ENCODE measurements at regions not wholly inside any gene's neighbourhood (a gene's known extent, or its start where the extent isn't known, plus 50 kb on each side); places are given as distances from the start of the nearest gene placed in this dataset.
A peak's percentile ranks its signal among the peaks of the same experiment; 100 is the strongest.

DNA sequence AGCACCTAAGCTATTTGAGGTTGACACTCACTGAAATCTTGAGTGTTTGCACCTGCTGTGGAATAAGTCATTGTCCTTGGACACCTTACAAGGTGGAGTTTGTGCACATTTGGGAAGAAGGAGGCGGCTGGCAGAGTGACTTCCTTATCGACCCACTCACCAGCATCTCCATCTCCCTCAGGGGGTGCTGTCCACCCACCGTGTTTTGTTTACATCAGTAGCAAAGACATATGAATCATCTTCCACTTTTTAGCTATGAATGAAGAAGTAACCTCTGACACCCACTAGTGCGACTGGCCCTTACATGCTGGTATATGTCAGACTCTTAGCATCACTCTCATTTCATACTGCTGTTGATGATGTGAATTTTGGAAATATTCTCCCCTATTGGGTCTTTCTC is 119.5 kb upstream of the SGK1 start:
- Histone ChIP-seq H3K18ac (ENCODE audit: low read length) (no peak overlapping the region), H4K12ac (ENCODE audit: low read depth, low read length) (no peak overlapping the region), H2BK12ac (ENCODE audit: low read length) (no peak overlapping the region), H3K36me3 (ENCODE audit: control insufficient read depth in 1 of 2, insufficient read depth in 2 of 2, low read length in 2 of 2) (no peaks in the 10 kb centered on the region), H2BK5ac (ENCODE audit: low read depth, low read length, poor library complexity) (no peak overlapping the region), H3K79me2 (ENCODE audit: control insufficient read depth, insufficient read depth, low read length, poor library complexity) (no peaks in the 10 kb centered on the region), H2AFZ (ENCODE audit: insufficient read depth, low read length, poor library complexity) (no peak overlapping the region), H2BK120ac (ENCODE audit: insufficient read depth, low read length, poor library complexity) (no peak overlapping the region), H3K4me3 (ENCODE audit: low read depth, low read length) (no peak overlapping the region), H2AK5ac (ENCODE audit: low read length) (no peak overlapping the region), H3K27ac (ENCODE audit: low read depth, low read length) (no peak overlapping the region), H3K4ac (ENCODE audit: low read depth, low read length) (no peak overlapping the region), H4K91ac (ENCODE audit: low read depth, low read length) (no peak overlapping the region), H4K8ac (ENCODE audit: low read depth, low read length) (no peak overlapping the region), H3K9me3 (ENCODE audit: insufficient read depth, low read depth, low read length) (no peaks in the 10 kb centered on the region), H3K23ac (ENCODE audit: low read length) (no peak overlapping the region), H3K4me1 (ENCODE audit: control insufficient read depth in 1 of 2, insufficient read depth in 2 of 2, low read length in 2 of 2) (peaks cover 0 to 2% of the 10 kb centered on the region in 2 experiments), H3K27me3 (ENCODE audit: insufficient read depth, low read length) (no peaks in the 10 kb centered on the region), H3K9ac (ENCODE audit: low read length) (no peak overlapping the region), H3K14ac (ENCODE audit: low read length) (no peak overlapping the region), H3K79me1 (ENCODE audit: low read length) (no peaks in the 10 kb centered on the region), H3K4me2 (ENCODE audit: low read length) (no peak overlapping the region)
- no CpG with 5 or more reads among the region's 4 CpGs for WGBS (ENCODE audit: extremely low coverage, insufficient coverage, insufficient read length)
- peak; percentile 15 to 37 for DNase-seq

DNA sequence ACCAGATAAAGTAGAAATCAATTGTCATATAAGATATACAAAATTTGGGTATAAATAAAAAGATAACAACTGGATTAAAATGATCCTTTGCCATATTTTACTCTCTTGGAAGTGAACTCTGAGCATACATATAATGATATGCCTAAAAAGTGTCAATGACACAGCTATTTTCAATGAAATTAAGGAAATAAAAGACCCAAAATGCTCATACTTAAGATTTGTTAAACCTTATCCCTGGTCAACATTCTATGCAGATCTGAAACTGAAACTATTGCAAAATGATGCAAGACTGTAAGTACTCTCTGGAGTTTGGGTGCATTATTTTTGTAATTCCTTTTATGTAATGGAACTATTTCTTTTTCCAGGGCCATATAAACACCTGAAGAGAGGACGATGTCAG is 119.0 kb upstream of the SGK1 start:
- H2AFZ ChIP-seq (ENCODE audit: insufficient read depth, low read length, poor library complexity), result no peak overlapping the region
- no peaks in the 10 kb centered on the region for H3K36me3 ChIP-seq (ENCODE audit: control insufficient read depth in 1 of 2, insufficient read depth in 2 of 2, low read length in 2 of 2)
- no peak overlapping the region for H3K14ac ChIP-seq (ENCODE audit: low read length)
- H3K27ac ChIP-seq (ENCODE audit: low read depth, low read length), result no peak overlapping the region
- no peak overlapping the region for H3K18ac ChIP-seq (ENCODE audit: low read length)
- DNase-seq, result peak in 1 of 2 donors; percentile 27
- peaks cover 0 to 2% of the 10 kb centered on the region in 2 experiments for H3K4me1 ChIP-seq (ENCODE audit: control insufficient read depth in 1 of 2, insufficient read depth in 2 of 2, low read length in 2 of 2)
- H4K8ac ChIP-seq (ENCODE audit: low read depth, low read length), result no peak overlapping the region
- no peaks in the 10 kb centered on the region for H3K79me2 ChIP-seq (ENCODE audit: control insufficient read depth, insufficient read depth, low read length, poor library complexity)
- H2BK12ac ChIP-seq (ENCODE audit: low read length), result no peak overlapping the region
- WGBS (ENCODE audit: extremely low coverage, insufficient coverage, insufficient read length), result no CpG with 5 or more reads among the region's 1 CpG
- H3K27me3 ChIP-seq (ENCODE audit: insufficient read depth, low read length), result no peaks in the 10 kb centered on the region
- no peak overlapping the region for H2BK5ac ChIP-seq (ENCODE audit: low read depth, low read length, poor library complexity)
- H3K4me3 ChIP-seq (ENCODE audit: low read depth, low read length), result no peak overlapping the region
- H2BK120ac ChIP-seq (ENCODE audit: insufficient read depth, low read length, poor library complexity), result no peak overlapping the region
- no peak overlapping the region for H3K4me2 ChIP-seq (ENCODE audit: low read length)
- H3K9me3 ChIP-seq (ENCODE audit: insufficient read depth, low read depth, low read length), result no peaks in the 10 kb centered on the region
- no peak overlapping the region for H3K4ac ChIP-seq (ENCODE audit: low read depth, low read length)
- H4K91ac ChIP-seq (ENCODE audit: low read depth, low read length), result no peak overlapping the region
- H4K12ac ChIP-seq (ENCODE audit: low read depth, low read length), result no peak overlapping the region
- H3K23ac ChIP-seq (ENCODE audit: low read length), result no peak overlapping the region
- no peak overlapping the region for H2AK5ac ChIP-seq (ENCODE audit: low read length)
- H3K79me1 ChIP-seq (ENCODE audit: low read length), result no peaks in the 10 kb centered on the region
- no peak overlapping the region for H3K9ac ChIP-seq (ENCODE audit: low read length)

DNA sequence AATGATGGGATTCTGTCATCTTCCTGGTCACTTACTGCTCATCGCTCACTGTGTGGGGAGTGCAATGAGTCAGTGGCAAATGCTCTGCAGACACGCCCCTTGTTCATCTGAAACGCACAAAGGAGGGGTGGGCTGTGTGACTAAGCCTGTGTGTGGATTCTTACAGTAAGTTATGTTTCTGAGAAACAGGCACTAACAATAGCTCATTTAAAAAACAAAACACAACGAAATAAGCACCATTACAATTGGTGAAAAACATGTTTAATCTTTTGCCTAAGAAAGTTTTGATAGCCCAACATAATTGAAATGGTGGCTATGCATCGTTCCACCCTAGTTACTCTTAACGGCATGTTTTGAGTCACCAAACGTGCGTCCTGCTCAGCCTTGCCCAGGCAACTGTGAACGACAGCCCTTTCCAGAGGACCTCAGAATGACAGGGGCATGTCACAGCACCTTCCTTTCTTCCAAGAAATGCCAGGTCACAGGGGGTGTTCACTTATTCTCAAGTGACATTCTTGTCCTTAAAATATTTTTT is 118.4 kb upstream of the SGK1 start:
- no CpG with 5 or more reads among the region's 9 CpGs for WGBS (ENCODE audit: extremely low coverage, insufficient coverage, insufficient read length)
- Histone ChIP-seq H3K9me3 (ENCODE audit: insufficient read depth, low read depth, low read length) (no peaks in the 10 kb centered on the region), H3K9ac (ENCODE audit: low read length) (no peak overlapping the region), H3K14ac (ENCODE audit: low read length) (peak overlapping the region; percentile 57), H3K4me3 (ENCODE audit: low read depth, low read length) (no peak overlapping the region), H3K36me3 (ENCODE audit: control insufficient read depth in 1 of 2, insufficient read depth in 2 of 2, low read length in 2 of 2) (no peaks in the 10 kb centered on the region), H2BK120ac (ENCODE audit: insufficient read depth, low read length, poor library complexity) (peak overlapping the region; percentile 38), H3K23ac (ENCODE audit: low read length) (no peak overlapping the region), H3K18ac (ENCODE audit: low read length) (no peak overlapping the region), H2AFZ (ENCODE audit: insufficient read depth, low read length, poor library complexity) (peak overlapping the region; percentile 68), H4K12ac (ENCODE audit: low read depth, low read length) (no peak overlapping the region), H3K4me1 (ENCODE audit: control insufficient read depth in 1 of 2, insufficient read depth in 2 of 2, low read length in 2 of 2) (peaks cover 0 to 2% of the 10 kb centered on the region in 2 experiments), H3K27me3 (ENCODE audit: insufficient read depth, low read length) (no peaks in the 10 kb centered on the region), H3K4ac (ENCODE audit: low read depth, low read length) (no peak overlapping the region), H3K79me2 (ENCODE audit: control insufficient read depth, insufficient read depth, low read length, poor library complexity) (no peaks in the 10 kb centered on the region), H3K4me2 (ENCODE audit: low read length) (no peak overlapping the region), H2BK12ac (ENCODE audit: low read length) (peak overlapping the region; percentile 50), H2AK5ac (ENCODE audit: low read length) (peak overlapping the region; percentile 59), H3K79me1 (ENCODE audit: low read length) (no peaks in the 10 kb centered on the region), H2BK5ac (ENCODE audit: low read depth, low read length, poor library complexity) (peak overlapping the region; percentile 19), H4K8ac (ENCODE audit: low read depth, low read length) (peak overlapping the region; percentile 65), H4K91ac (ENCODE audit: low read depth, low read length) (peak overlapping the region; percentile 61), H3K27ac (ENCODE audit: low read depth, low read length) (peak overlapping the region; percentile 16)
- DNase-seq, result peak; percentile 84 to 87

DNA sequence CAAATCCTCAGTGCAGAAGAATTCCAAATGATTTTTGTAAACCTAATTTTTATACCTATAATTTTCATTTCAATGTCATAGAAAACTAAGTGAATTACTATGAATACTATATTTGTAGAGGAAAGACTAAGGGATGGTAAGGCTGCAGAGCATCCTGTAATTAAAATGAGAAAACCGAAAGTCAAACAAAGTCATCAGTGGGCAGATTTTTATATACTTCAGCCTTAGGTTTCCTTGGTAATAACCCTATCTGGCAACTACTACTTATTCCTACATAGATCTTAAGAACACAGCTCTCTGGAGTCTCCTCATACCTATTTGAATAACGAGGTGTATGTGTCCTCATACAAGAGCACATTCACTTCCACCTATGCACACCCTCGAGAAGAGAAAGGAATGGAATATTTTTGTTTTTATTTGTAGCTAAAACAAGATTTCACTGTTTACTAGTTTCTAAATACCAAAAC is 117.9 kb upstream of the SGK1 start:
- no peaks in the 10 kb centered on the region for H3K27me3 ChIP-seq (ENCODE audit: insufficient read depth, low read length)
- no peaks in the 10 kb centered on the region for H3K9me3 ChIP-seq (ENCODE audit: insufficient read depth, low read depth, low read length)
- H2BK5ac ChIP-seq (ENCODE audit: low read depth, low read length, poor library complexity), result no peak overlapping the region
- no peak overlapping the region for H4K12ac ChIP-seq (ENCODE audit: low read depth, low read length)
- H2AK5ac ChIP-seq (ENCODE audit: low read length), result no peak overlapping the region
- H3K4ac ChIP-seq (ENCODE audit: low read depth, low read length), result no peak overlapping the region
- no peaks in the 10 kb centered on the region for H3K36me3 ChIP-seq (ENCODE audit: control insufficient read depth in 1 of 2, insufficient read depth in 2 of 2, low read length in 2 of 2)
- H4K91ac ChIP-seq (ENCODE audit: low read depth, low read length), result no peak overlapping the region
- no peak overlapping the region for H2BK12ac ChIP-seq (ENCODE audit: low read length)
- peaks cover 0 to 2% of the 10 kb centered on the region in 2 experiments for H3K4me1 ChIP-seq (ENCODE audit: control insufficient read depth in 1 of 2, insufficient read depth in 2 of 2, low read length in 2 of 2)
- no peaks in the 10 kb centered on the region for H3K79me1 ChIP-seq (ENCODE audit: low read length)
- H3K79me2 ChIP-seq (ENCODE audit: control insufficient read depth, insufficient read depth, low read length, poor library complexity), result no peaks in the 10 kb centered on the region
- no peak overlapping the region for H3K9ac ChIP-seq (ENCODE audit: low read length)
- no peak overlapping the region for H2AFZ ChIP-seq (ENCODE audit: insufficient read depth, low read length, poor library complexity)
- no peak overlapping the region for H3K4me2 ChIP-seq (ENCODE audit: low read length)
- H3K18ac ChIP-seq (ENCODE audit: low read length), result no peak overlapping the region
- no CpG with 5 or more reads among the region's 3 CpGs for WGBS (ENCODE audit: extremely low coverage, insufficient coverage, insufficient read length)
- no peak overlapping the region for H3K4me3 ChIP-seq (ENCODE audit: low read depth, low read length)
- no peak overlapping the region for H3K23ac ChIP-seq (ENCODE audit: low read length)
- H3K27ac ChIP-seq (ENCODE audit: low read depth, low read length), result no peak overlapping the region
- H4K8ac ChIP-seq (ENCODE audit: low read depth, low read length), result no peak overlapping the region
- DNase-seq, result no peak
- no peak overlapping the region for H3K14ac ChIP-seq (ENCODE audit: low read length)
- no peak overlapping the region for H2BK120ac ChIP-seq (ENCODE audit: insufficient read depth, low read length, poor library complexity)
